ENCODE measurements at regions not wholly inside any gene's neighbourhood (a gene's known extent, or its start where the extent isn't known, plus 50 kb on each side); places are given as distances from the start of the nearest gene placed in this dataset.

DNA sequence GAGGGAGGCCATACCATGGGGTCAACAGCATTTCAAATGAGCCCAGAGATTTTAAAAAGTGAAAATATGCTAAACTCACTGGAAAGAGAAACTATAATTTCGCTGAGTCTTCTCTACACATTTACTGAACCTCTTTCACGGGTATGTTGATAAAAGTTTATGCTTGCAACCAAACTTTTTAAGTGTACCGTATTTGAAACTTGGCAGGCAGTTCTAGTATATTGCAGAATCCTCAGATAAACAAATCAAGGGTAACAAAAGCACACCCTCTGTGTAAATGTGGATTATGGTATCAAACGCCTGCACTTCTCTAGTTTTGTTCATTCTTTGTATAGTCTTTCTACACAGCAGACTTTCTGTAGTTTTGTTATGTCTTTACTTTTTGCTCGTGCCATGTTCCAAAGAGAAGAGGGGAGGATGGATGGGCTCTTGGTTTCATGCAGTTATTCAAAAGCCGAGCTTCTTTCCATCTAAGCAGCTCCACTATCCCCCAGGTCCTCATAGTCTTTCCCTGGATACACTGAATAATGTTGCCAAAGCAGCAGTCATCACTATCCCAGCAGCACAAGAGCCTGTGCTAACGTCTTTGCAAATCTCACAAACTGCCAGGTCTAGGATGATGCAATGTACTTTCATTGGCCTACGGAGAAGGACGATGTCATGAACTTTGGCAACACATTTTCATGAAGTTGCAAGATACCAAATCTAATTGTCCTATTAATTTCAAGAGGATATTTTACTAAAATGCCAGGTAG lies 131.2 kb downstream of the MPP7 start (continued):
- TF ChIP-seq, protein P1, sequence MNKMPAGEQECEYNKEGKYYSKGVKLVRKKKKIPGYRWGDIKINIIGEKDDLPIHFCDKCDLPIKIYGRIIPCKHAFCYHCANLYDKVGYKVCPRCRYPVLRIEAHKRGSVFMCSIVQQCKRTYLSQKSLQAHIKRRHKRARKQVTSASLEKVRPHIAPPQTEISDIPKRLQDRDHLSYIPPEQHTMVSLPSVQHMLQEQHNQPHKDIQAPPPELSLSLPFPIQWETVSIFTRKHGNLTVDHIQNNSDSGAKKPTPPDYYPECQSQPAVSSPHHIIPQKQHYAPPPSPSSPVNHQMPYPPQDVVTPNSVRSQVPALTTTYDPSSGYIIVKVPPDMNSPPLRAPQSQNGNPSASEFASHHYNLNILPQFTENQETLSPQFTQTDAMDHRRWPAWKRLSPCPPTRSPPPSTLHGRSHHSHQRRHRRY (tag by site-specific recombination; IDR thresholded peaks at IDR 0.05) = no peak
- TF ChIP-seq, protein P2, sequence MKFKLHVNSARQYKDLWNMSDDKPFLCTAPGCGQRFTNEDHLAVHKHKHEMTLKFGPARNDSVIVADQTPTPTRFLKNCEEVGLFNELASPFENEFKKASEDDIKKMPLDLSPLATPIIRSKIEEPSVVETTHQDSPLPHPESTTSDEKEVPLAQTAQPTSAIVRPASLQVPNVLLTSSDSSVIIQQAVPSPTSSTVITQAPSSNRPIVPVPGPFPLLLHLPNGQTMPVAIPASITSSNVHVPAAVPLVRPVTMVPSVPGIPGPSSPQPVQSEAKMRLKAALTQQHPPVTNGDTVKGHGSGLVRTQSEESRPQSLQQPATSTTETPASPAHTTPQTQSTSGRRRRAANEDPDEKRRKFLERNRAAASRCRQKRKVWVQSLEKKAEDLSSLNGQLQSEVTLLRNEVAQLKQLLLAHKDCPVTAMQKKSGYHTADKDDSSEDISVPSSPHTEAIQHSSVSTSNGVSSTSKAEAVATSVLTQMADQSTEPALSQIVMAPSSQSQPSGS (tag by site-specific recombination; IDR thresholded peaks at IDR 0.05; ENCODE audit: low read depth) = peak; percentile 82
- TF ChIP-seq PRDM1 (tag by site-specific recombination; IDR thresholded peaks at IDR 0.05) = peak; percentile 82; the same call in 1 of the 2 replicates
- TF ChIP-seq ZNF354C (tag by site-specific recombination; IDR thresholded peaks at IDR 0.05; ENCODE audit: borderline replicate concordance, low read depth) = no peak
- TF ChIP-seq ZEB2 (tag by site-specific recombination; IDR thresholded peaks at IDR 0.05) = no peak
- TF ChIP-seq ZNF23 (tag by site-specific recombination; IDR thresholded peaks at IDR 0.05; ENCODE audit: borderline replicate concordance) = no peak

DNA sequence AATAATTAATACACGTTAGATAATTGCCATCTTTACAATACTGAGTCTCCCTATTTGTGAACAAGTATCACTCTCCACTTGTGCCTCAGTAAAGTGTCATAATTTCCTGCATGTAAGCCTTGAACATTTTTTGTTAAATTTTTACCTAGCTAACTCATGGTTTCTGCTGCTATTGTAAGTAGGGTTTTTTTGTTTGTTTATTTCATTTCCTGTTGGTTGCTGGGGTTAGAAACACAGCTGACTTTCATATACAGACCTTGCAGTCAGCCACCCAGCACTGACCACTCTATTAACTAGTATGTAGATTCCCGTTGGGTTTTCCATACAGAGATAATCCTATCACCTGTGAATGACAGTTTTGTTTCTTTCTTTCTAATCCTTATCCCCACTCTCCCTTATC lies 133.3 kb downstream of the MPP7 start:
- Histone ChIP-seq H3K9me3 (ENCODE audit: control insufficient read depth, insufficient read depth, low read depth, low read length) (no peaks in the 10 kb centered on the region), H3K4me3 (ENCODE audit: low read depth, low read length) (no peak overlapping the region), H3K27ac (ENCODE audit: extremely low read depth, low read depth, low read length) (no peak overlapping the region), H3K4me1 (ENCODE audit: control insufficient read depth, insufficient read depth, low read length) (no peaks in the 10 kb centered on the region), H3K36me3 (ENCODE audit: control insufficient read depth in 2 of 2, insufficient read depth in 1 of 2, low read length in 2 of 2) (no peaks in the 10 kb centered on the region)
- POLR2A ChIA-PET = interaction anchor here (0.5 kb wide), 1 partner anchor 157 kb away, joined by 5 read pairs; no protein-coding TSS in a partner anchor
- TF ChIP-seq, protein P3, sequence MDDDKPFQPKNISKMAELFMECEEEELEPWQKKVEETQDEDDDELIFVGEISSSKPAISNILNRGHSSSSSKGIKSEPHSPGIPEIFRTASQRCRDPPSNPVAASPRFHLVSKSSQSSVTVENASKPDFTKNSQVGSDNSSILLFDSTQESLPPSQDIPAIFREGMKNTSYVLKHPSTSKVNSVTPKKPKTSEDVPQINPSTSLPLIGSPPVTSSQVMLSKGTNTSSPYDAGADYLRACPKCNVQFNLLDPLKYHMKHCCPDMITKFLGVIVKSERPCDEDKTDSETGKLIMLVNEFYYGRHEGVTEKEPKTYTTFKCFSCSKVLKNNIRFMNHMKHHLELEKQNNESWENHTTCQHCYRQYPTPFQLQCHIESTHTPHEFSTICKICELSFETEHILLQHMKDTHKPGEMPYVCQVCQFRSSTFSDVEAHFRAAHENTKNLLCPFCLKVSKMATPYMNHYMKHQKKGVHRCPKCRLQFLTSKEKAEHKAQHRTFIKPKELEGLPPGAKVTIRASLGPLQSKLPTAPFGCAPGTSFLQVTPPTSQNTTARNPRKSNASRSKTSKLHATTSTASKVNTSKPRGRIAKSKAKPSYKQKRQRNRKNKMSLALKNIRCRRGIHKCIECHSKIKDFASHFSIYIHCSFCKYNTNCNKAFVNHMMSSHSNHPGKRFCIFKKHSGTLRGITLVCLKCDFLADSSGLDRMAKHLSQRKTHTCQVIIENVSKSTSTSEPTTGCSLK (tag by site-specific recombination; IDR thresholded peaks at IDR 0.05) = no peak
- TF ChIP-seq ZFP69B (tag by site-specific recombination; IDR thresholded peaks at IDR 0.05) = no peak
- TF ChIP-seq BCL11B (tag by site-specific recombination; IDR thresholded peaks at IDR 0.05; ENCODE audit: low read depth) = no peak
- TF ChIP-seq, protein P4, sequence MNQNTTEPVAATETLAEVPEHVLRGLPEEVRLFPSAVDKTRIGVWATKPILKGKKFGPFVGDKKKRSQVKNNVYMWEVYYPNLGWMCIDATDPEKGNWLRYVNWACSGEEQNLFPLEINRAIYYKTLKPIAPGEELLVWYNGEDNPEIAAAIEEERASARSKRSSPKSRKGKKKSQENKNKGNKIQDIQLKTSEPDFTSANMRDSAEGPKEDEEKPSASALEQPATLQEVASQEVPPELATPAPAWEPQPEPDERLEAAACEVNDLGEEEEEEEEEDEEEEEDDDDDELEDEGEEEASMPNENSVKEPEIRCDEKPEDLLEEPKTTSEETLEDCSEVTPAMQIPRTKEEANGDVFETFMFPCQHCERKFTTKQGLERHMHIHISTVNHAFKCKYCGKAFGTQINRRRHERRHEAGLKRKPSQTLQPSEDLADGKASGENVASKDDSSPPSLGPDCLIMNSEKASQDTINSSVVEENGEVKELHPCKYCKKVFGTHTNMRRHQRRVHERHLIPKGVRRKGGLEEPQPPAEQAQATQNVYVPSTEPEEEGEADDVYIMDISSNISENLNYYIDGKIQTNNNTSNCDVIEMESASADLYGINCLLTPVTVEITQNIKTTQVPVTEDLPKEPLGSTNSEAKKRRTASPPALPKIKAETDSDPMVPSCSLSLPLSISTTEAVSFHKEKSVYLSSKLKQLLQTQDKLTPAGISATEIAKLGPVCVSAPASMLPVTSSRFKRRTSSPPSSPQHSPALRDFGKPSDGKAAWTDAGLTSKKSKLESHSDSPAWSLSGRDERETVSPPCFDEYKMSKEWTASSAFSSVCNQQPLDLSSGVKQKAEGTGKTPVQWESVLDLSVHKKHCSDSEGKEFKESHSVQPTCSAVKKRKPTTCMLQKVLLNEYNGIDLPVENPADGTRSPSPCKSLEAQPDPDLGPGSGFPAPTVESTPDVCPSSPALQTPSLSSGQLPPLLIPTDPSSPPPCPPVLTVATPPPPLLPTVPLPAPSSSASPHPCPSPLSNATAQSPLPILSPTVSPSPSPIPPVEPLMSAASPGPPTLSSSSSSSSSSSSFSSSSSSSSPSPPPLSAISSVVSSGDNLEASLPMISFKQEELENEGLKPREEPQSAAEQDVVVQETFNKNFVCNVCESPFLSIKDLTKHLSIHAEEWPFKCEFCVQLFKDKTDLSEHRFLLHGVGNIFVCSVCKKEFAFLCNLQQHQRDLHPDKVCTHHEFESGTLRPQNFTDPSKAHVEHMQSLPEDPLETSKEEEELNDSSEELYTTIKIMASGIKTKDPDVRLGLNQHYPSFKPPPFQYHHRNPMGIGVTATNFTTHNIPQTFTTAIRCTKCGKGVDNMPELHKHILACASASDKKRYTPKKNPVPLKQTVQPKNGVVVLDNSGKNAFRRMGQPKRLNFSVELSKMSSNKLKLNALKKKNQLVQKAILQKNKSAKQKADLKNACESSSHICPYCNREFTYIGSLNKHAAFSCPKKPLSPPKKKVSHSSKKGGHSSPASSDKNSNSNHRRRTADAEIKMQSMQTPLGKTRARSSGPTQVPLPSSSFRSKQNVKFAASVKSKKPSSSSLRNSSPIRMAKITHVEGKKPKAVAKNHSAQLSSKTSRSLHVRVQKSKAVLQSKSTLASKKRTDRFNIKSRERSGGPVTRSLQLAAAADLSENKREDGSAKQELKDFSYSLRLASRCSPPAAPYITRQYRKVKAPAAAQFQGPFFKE (tag by site-specific recombination; IDR thresholded peaks at IDR 0.05; ENCODE audit: borderline replicate concordance) = no peak
- TF ChIP-seq GLI2 (tag by site-specific recombination; IDR thresholded peaks at IDR 0.05; ENCODE audit: borderline replicate concordance, low read depth) = no peak
- TF ChIP-seq, protein P5, sequence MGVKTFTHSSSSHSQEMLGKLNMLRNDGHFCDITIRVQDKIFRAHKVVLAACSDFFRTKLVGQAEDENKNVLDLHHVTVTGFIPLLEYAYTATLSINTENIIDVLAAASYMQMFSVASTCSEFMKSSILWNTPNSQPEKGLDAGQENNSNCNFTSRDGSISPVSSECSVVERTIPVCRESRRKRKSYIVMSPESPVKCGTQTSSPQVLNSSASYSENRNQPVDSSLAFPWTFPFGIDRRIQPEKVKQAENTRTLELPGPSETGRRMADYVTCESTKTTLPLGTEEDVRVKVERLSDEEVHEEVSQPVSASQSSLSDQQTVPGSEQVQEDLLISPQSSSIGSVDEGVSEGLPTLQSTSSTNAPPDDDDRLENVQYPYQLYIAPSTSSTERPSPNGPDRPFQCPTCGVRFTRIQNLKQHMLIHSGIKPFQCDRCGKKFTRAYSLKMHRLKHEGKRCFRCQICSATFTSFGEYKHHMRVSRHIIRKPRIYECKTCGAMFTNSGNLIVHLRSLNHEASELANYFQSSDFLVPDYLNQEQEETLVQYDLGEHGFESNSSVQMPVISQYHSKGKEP (tag by site-specific recombination; IDR thresholded peaks at IDR 0.05) = no peak
- TF ChIP-seq, protein P6, sequence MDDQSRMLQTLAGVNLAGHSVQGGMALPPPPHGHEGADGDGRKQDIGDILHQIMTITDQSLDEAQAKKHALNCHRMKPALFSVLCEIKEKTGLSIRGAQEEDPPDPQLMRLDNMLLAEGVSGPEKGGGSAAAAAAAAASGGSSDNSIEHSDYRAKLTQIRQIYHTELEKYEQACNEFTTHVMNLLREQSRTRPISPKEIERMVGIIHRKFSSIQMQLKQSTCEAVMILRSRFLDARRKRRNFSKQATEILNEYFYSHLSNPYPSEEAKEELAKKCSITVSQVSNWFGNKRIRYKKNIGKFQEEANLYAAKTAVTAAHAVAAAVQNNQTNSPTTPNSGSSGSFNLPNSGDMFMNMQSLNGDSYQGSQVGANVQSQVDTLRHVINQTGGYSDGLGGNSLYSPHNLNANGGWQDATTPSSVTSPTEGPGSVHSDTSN (CRISPR knock-in tag; IDR thresholded peaks at IDR 0.05) = no peak
- no peak for TF ChIP-seq ZNF175 (tag by site-specific recombination; IDR thresholded peaks at IDR 0.05)
- CTCF ChIA-PET = interaction anchor here (1.0 kb wide), 1 partner anchor 10 kb away, joined by 4 read pairs; no protein-coding TSS in a partner anchor
